MM.1S (cell line): ENCODE measurements at regions not wholly inside any gene's neighbourhood (a gene's known extent, or its start where the extent isn't known, plus 50 kb on each side); places are given as distances from the start of the nearest gene placed in this dataset.

Experiments
- EZH2 ChIP-seq: fragments of 300-600 bp; sonication (generic); optimal IDR thresholded peaks from 2 replicates; pipeline ENCODE3; 2017; ENCODE audit warnings: low read depth, mild to moderate bottlenecking, antibody characterized with exemption, low read length, mixed read lengths
- TF ChIP-seq, protein P1 (sequence below): fragments of 300-600 bp; sonication (generic); IDR thresholded peaks from 2 replicates; pipeline ENCODE4 v1.5.1; 2016; ENCODE audit warnings: antibody characterized with exemption, low read length, mixed read lengths

DNA sequence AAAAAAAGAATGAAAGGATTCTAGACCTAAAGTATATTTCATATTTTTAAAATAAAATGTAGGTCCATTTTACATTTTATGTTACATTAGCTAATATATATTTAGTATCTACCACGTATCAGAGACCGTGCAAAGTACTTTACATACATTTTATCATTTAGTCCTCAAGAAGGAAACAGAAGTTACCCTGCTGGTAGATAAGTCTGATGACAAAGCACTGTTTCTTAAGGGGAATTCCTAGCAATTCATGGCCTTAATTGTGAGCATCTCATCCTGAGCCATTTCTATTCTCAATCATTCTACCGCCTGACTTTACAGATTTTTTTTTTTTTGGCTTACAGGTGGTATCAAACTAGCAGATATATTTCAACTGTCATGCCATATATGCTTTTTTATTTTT lies 367.7 kb downstream of the PRELID2 start:
- no peak for TF ChIP-seq EZH2
- TF ChIP-seq, protein P1, sequence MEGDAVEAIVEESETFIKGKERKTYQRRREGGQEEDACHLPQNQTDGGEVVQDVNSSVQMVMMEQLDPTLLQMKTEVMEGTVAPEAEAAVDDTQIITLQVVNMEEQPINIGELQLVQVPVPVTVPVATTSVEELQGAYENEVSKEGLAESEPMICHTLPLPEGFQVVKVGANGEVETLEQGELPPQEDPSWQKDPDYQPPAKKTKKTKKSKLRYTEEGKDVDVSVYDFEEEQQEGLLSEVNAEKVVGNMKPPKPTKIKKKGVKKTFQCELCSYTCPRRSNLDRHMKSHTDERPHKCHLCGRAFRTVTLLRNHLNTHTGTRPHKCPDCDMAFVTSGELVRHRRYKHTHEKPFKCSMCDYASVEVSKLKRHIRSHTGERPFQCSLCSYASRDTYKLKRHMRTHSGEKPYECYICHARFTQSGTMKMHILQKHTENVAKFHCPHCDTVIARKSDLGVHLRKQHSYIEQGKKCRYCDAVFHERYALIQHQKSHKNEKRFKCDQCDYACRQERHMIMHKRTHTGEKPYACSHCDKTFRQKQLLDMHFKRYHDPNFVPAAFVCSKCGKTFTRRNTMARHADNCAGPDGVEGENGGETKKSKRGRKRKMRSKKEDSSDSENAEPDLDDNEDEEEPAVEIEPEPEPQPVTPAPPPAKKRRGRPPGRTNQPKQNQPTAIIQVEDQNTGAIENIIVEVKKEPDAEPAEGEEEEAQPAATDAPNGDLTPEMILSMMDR: no peak
